HG03460 (cell line): ENCODE measurements at regions not wholly inside any gene's neighbourhood (a gene's known extent, or its start where the extent isn't known, plus 50 kb on each side); places are given as distances from the start of the nearest gene placed in this dataset.

Experiments
- ATAC-seq: cut with Tn5 transposase; IDR thresholded peaks from one replicate; pipeline ENCODE4 v1.9.1; 2021; ENCODE audit not compliant: unreplicated experiment

GRCh38 chr2:128820452-128820851, 501.8 kb upstream of the HS6ST1 start:
- no peak for ATAC-seq

DNA sequence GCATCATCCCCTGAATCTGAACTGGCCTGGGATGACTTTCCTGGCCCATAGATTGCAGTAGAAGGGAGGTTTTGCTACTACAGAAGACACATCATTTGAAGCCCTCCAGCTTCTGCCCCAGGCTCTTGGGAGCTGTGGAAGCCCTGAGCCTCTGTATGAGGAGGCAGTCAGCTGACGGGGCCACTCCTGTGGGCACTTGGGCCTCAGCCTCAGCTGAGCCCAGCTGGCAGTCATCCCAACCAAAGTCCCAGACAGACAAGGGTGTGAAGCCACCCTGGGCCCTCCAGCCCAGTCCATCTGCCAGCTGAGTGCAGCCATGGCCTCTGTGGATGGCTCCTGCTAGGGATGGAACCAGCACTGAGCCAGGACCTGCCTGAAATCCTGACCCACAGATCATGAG, 502.3 kb upstream of the HS6ST1 start:
- no peak for ATAC-seq

DNA sequence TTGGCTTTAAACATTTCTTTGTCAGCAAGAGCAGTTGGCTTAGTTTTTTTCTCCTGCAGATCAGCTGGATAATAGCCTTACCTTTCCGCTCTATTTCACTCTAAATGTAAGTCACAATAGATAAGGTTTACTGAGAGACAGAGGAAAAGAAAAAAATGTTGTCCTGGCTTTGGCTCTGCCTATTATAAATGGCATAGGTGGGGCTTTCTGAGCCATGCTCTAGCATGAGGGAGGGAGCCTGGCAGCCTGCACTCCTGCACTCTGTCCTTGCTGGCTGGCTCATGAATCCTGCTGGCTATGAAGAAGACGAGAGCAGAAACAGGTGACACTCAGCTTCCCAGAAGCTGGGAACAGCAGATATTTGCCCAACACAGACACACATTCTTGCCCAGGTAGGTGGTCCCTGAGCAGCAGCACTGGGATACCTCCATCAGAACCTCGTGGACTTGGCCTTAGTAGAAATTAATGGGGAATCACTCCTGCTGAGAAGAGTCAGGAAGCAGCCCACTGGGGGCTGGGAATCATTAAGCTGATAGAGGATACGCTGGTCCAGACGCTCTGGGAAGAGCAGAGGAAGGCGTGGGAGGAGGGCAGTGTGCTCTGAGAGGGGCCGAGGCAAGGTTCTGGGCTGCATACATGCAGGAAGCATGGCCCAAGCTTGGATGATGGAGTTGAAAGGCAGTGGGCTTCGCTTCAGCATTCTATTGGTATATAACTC, 514.4 kb upstream of the HS6ST1 start:
- ATAC-seq, result no peak

DNA sequence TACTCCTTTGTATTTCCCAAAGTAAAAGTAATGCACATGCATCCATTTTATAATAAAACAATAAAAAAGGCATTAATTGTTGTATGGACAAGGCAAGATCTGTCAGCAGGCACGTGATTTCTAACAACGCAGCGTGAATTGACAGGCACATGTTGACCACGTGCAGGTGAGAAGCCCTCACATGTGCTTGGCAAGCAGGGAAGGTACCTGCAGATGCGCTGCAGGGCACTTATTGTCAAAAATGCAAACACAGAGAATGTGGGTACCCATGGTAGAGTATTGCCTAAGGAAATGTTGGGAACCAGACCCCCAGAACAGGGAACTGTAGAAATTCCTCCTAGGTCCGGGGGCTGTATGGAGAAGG, 515.0 kb upstream of the HS6ST1 start:
- no peak for ATAC-seq

GRCh38 chr2:128834207-128834879, 515.7 kb upstream of the HS6ST1 start:
- ATAC-seq, result no peak

GRCh38 chr2:128834880-128835252, 516.2 kb upstream of the HS6ST1 start:
- no peak for ATAC-seq

DNA sequence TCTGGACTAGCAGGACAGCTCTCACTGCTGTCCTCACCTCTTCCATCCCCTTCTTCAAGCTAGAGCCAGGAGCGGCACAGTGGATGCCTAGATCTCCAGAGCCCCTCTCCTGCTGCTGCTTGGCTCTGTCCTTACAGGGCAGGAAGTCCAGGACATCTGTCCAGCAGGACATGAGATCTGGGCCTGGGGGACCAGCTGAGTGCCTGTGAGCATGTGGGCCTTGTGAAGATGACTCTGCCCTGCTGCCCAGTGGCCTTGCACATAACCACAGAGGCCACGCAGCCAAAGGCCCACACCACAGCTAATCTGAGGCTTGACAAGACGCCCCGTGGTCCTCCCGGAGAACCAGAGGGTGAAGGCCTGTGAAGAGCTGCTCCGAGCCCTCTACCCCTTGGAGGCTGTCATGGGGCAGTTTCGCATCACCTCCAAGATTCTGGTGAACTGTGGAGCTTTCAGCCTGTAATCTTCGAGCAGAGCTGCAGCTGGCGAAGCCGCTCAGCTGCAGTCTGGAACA, 516.7 kb upstream of the HS6ST1 start:
- ATAC-seq, result no peak

- ATAC-seq, result no peak
Measured at GRCh38 chr2:128835974-128836373, 517.3 kb upstream of the HS6ST1 start.

- no peak for ATAC-seq
Measured at GRCh38 chr2:128836559-128837100, 518.0 kb upstream of the HS6ST1 start.

DNA sequence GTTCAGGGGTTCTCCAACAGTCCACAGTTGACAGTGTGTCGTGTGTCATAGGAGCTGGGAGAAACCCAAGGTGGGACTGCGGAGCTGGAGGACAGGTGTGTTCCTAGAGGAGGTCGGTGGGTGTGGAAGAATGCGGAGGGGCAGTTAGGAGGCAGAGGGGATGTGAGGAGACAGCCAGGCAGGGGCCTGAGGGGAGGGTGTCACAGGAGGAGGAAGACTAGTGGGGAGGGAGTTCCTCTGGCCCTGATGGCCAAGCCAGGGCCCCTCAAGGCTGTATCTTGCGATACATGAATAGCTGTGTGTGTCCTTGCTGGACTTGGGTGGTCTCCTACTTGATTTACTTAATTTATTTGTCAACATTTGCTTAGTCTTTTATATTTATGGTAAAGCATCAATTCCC, 519.6 kb upstream of the HS6ST1 start:
- ATAC-seq, result no peak

GRCh38 chr2:128841803-128842202, 523.1 kb upstream of the HS6ST1 start:
- ATAC-seq, result no peak

DNA sequence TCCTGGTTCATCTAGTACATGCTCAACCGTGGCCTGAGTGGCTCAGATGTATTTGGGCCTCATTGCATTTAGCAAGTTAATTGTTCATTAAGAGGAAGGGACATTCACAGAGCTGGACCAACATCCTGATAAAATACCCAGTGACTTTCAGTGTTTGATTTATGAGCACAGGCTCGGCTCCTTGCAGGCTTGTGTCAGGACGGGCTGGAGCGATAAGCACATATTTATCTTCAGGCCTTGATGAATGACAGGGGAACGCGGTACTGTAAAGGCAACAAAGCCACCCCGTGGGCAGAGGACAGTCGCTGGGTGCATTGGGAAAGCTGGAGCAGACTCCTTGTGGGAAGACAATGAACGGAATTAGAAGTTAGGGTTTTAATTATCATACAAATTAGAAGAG, 548.6 kb upstream of the HS6ST1 start:
- ATAC-seq, result no peak

DNA sequence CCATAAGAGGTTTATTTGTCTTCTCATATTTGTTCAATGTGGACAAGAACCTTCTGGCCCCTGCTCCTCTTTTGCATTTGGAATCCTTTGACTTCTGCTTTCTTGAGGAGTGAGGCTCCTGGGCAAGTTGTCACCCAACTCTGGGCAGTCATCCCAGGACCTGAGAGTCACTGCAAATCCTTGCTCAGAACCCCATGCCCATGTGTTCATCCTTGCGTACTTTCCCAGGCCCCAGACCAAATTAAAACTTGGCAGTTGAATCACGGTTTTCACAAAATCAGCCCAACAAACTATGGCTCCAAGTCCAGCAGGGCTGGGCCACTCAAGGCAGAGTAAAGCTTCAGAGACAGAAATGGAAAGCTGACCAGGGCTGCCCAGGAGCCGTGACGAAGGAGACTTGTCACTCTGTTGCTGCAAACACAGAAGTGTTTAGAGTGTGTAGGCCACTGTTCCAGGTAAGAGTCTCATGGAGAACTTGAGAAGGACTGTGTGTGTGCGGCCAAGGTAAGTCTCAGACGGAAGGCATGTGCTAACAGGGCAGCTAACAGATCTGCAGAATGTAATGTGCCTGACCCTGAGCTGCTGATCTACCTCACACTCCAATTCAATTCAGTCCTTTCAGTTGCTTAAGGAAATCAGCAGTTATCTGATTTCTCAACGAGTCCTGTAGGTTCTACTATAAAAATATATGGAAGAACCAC, 549.4 kb upstream of the HS6ST1 start:
- no peak for ATAC-seq

DNA sequence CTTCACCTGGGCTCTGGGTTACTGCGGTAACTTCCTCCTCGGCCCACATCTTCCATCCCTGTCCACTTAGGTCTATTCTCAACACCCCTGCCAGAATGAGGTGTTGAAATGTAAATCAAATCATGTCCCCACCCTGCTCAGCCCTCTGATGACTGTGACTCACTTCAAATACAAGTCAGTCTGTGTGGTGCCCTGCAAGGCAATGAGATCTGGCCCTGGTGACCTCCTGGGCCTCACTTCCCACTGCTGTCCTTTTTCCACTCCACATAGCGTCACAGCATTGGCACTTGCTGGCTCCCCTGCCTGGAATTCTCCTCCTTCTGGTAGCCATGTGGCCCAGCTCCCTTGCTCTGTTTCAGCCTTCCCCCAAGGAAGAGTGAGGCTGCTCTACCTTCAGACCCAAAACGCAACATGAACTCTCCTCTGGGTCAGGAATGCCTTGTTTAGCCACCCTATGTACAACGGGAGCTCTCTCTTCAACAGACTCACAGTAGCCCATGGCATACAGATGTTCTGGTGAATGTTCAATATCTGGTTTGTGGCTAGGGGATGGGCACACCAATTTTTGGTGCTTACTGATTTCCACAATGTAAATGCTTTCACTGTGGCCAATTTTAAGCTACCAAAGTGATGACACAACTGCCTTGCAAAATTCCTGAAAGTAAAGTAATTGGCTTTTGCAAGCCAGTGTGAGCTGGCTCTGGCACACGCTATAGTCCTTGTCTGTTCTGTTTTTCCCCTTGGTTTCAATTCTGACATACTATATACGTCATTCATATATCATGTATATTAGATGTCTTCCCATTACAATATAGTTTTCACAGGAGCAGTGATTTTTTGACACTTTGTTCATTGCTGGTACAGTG, 550.3 kb upstream of the HS6ST1 start:
- no peak for ATAC-seq

DNA sequence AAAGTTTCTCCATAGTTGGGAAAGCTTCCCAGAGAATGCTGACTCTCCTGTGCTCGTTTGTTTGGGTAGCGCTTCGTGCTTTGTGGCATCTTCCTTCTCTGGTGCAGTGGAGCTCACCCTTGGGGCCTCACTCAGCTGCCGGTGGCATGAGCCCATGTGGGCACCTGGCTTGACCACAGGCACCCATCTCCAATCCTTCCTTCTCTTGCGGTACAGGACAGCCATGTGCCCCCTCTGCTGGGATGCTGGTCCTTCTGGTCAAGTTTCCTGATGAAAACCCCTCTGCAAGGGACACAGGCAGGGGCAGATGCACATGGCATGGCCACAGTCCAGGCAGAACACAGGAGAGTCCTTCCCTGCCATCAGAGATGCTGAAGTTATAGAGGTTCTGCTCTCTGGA, 555.9 kb upstream of the HS6ST1 start:
- no peak for ATAC-seq

DNA sequence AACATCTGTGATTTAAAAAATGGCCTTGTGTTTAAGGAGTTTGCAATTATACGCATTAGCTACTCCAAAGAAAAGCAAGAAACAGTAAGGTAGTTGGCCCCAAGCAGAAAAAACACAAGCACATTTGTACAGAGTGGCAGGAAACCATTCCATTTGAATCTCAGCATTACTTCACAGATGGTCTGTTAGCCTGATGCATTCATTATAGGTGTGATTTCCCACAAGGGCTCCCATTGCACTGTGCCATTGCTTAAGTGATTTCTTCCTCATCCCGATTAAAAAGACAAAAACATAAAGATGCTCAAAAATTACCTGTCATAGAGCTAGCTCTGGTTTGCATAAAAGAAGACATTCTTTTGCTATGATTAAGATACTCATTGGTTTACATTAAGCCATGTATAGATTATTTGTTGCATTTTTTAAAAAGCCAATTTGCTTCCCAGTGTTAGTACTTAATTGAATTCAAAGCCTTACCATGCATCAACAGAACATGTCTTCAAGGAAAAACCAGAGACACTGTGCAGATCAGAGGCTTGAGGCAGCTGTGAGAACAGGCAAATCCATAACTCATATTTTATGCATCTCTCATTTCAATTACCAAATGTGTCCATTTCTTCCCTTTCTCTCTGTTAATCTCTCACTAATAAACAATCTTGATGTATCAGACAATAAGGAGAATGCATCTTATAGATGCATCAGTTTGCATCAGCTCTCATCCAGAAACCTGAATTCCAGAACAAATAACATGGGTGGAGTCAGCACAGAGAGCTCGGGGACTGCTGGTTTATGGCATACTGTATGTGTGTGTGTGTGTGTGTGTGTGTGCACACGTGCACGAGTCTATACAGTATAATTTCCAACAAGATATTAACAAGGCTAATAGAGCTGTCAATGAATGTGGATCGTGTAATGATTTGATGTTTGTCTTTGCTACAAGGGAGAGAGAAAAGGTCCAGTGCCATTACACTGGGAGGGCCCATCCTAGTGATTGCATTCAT, 558.6 kb upstream of the HS6ST1 start:
- ATAC-seq, result no peak

- no peak for ATAC-seq
Measured at GRCh38 chr2:128879161-128879560, 560.5 kb upstream of the HS6ST1 start.

DNA sequence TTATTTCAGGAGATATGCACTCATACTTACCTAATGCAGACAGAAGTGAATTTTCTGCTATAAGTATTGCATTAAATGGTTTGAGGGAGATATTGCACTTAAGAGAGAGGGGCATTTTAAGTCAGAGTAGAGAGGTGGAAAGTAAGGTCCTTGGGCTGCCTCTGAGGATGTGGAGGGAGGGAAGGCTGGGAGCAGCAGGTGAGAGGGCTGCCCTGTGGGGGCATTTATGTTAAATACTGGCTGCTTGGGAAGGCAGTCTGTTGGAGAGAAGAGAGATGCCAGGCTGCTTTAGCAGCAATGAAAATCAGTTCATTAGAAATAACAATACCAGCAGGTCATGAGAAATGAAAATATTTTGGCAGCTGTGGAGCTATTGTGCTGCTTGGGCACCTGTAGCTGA, 576.2 kb upstream of the HS6ST1 start:
- no peak for ATAC-seq

DNA sequence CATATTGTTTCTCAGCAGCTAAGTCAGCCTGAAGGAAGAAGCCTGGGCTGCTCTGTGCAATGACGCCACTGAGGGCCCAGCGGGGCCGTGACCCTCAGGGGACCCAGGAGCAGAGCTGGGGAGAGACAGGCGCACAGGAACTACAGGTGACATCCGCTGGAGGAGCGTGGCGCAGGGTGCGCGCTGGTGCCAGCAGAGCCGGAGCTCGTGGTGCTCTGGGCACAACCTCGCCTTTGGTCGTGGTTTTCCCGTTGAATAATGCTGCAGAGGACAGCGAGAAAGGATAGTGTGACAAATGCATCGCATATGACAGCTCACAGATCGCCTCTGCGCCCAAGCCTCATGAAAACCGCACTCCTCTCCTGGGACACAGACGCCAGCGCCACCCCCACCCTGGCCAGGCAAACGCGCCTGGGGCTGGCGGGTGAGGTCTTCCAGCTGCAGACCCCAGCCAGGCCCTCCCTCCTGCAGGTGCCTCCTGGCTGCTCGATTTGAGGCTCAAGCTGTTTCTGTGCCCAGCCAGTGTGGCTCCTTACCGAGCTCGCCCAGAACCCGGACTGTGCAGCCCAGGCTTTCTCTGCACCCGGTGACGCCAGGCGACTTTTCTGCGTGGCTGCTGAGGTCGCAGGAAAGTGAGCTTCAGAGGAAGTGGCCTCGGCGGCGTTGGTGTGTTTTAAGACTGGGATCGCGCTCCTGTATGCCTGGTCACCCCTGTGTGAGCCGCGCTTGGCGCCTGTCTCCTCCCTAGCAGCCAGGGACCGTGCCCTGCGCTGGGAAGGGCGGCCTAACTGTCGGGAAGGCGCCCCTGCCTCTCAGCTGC, 583.1 kb upstream of the HS6ST1 start:
- no peak for ATAC-seq
